AG04449 (cell line): ENCODE measurements at regions not wholly inside any gene's neighbourhood (a gene's known extent, or its start where the extent isn't known, plus 50 kb on each side); places are given as distances from the start of the nearest gene placed in this dataset.

Experiments used
- CTCF ChIA-PET: fragments of 350-600 bp; formaldehyde crosslinking; extraction: SDS; loops from one replicate; lab custom pipeline; 2021; ENCODE audit warnings: antibody characterized with exemption; lab: Yijun Ruan, JAX
- POLR2A ChIA-PET: fragments of 400-600, 350-600 bp; formaldehyde crosslinking; extraction: SDS; loops from one replicate; lab custom pipeline; 2020; ENCODE audit warnings: antibody characterized with exemption, inconsistent platforms; lab: Yijun Ruan, JAX
- DNase-seq: peaks from one replicate; pipeline ENCODE4 v3.0.0-alpha.2; 2010; ENCODE audit warnings: low read depth, low spot score
- H3K4me3 ChIP-seq: 2 replicates; pipeline ENCODE4 v1.5.1; 2011; ENCODE audit warnings: low read depth, mild to moderate bottlenecking, control low read depth, low read length
- TF ChIP-seq, protein P1 (sequence below): IDR thresholded peaks from one replicate; pipeline ENCODE4 v1.5.1; 2011; ENCODE audit warnings: mild to moderate bottlenecking, moderate library complexity, low read length, control low read depth, inconsistent platforms; ENCODE audit not compliant: insufficient read depth; ENCODE audit errors: missing control alignments

DNA sequence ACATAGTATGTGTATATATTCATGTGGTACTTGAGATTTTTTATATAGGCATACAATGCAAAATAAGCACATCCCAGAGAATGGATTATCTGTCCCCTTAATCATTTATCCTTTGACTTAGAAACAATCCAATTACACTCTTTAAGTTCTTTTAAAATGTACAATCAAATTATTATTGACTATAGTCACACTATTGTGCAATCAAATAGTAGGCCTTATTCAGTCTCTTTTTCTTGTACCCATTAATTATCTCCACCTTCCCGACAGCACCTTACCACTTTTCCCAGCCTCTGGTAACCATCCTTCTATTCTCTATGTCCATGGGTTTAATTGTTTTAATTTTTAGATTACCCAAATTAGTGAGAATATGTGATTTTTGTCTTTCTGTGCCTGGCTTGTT lies 914.1 kb downstream of the CCDC85A start:
- POLR2A ChIA-PET: no interaction called here
- H3K4me3 ChIP-seq: no peak overlapping the region
- CTCF ChIA-PET: no interaction called here
- TF ChIP-seq, protein P1, sequence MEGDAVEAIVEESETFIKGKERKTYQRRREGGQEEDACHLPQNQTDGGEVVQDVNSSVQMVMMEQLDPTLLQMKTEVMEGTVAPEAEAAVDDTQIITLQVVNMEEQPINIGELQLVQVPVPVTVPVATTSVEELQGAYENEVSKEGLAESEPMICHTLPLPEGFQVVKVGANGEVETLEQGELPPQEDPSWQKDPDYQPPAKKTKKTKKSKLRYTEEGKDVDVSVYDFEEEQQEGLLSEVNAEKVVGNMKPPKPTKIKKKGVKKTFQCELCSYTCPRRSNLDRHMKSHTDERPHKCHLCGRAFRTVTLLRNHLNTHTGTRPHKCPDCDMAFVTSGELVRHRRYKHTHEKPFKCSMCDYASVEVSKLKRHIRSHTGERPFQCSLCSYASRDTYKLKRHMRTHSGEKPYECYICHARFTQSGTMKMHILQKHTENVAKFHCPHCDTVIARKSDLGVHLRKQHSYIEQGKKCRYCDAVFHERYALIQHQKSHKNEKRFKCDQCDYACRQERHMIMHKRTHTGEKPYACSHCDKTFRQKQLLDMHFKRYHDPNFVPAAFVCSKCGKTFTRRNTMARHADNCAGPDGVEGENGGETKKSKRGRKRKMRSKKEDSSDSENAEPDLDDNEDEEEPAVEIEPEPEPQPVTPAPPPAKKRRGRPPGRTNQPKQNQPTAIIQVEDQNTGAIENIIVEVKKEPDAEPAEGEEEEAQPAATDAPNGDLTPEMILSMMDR: no peak
- DNase-seq: no peak

DNA sequence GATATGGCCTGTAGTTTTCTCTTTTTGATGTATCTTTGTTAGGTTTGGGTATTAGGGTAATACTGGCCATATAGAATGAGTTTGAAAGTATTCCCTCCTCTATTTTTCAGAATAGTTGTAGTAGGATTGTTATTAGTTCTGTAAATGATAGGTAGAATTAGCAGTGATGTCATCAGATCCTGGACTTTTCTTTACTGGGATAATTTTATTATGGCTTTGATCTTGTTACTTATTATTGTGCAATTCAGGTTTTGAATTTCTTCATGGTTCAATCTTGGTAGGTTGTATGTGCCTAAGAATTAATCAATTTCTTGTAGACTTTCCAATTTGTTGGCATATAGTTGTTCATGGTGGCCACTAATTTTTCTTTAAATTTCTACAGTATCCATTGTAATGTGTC lies 916.6 kb downstream of the CCDC85A start:
- TF ChIP-seq, protein P1: no peak
- no peak overlapping the region for H3K4me3 ChIP-seq
- ChIA-PET CTCF (no interaction called here), POLR2A (no interaction called here)
- no peak for DNase-seq

- ChIA-PET CTCF (no interaction called here), POLR2A (no interaction called here)
- TF ChIP-seq, protein P1: no peak
- DNase-seq: no peak
- H3K4me3 ChIP-seq: no peak overlapping the region
Measured at GRCh38 chr2:57105694-57106093, 921.9 kb downstream of the CCDC85A start.

- no peak overlapping the region for H3K4me3 ChIP-seq
- no peak for DNase-seq
- POLR2A ChIA-PET: no interaction called here
- TF ChIP-seq, protein P1: no peak
- CTCF ChIA-PET: no interaction called here
Measured at GRCh38 chr2:57107353-57107752, 923.6 kb downstream of the CCDC85A start.

- CTCF ChIA-PET: no interaction called here
- DNase-seq: no peak
- TF ChIP-seq, protein P1: no peak
- H3K4me3 ChIP-seq: no peak overlapping the region
- POLR2A ChIA-PET: no interaction called here
Measured at GRCh38 chr2:57111531-57111930, 927.7 kb downstream of the CCDC85A start.

DNA sequence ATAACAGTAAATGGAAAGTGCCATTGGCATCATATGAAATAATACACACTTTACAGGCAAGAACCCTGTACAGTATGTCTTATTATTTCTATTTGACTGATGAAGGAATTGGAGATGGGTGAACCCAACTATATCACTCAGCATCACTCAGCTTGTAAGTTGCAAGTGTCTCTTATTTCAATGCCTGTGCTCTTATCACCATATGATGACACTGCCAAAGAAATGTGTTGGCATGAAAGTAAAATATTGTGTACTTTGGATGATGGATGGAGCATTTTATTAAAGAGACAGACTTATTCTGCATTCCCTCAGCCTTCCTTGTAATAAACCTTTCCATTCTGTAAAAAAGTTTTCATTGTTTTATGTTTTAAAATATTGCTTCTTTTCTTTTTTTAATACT lies 927.5 kb upstream of the VRK2 start:
- ChIA-PET POLR2A (no interaction called here), CTCF (no interaction called here)
- DNase-seq: no peak
- TF ChIP-seq, protein P1: no peak
- H3K4me3 ChIP-seq: no peak overlapping the region
